ENCODE measurements at regions not wholly inside any gene's neighbourhood (a gene's known extent, or its start where the extent isn't known, plus 50 kb on each side); places are given as distances from the start of the nearest gene placed in this dataset.

- intact Hi-C loops (cut with micrococcal nuclease), result loop anchor here (1.0 to 10.0 kb wide), 5 partner anchors 8 to 1169 kb away; no protein-coding TSS in a partner anchor
- no peak for DNase-seq (ENCODE audit: low spot score)
- Mint-ChIP-seq H3K4me1 (ENCODE audit: low read depth) (peaks cover 63% of the 10 kb centered on the region), H3K9me3 (no peaks in the 10 kb centered on the region), H3K27me3 (ENCODE audit: low read depth) (peaks cover 44% of the 10 kb centered on the region), H3K36me3 (ENCODE audit: low read depth) (no peaks in the 10 kb centered on the region), H3K27ac (peak overlapping the region; percentile 94), H3K4me3 (ENCODE audit: low read depth) (no peak overlapping the region)
Measured at GRCh38 chr15:70493787-70494516, 269.4 kb downstream of the UACA start.

GRCh38 chr15:70493376-70493775 lies 270.0 kb downstream of the UACA start:
- Mint-ChIP-seq H3K27me3 (ENCODE audit: low read depth) (peaks cover 43% of the 10 kb centered on the region), H3K4me1 (ENCODE audit: low read depth) (peaks cover 66% of the 10 kb centered on the region), H3K27ac (peak overlapping the region; percentile 94), H3K36me3 (ENCODE audit: low read depth) (no peaks in the 10 kb centered on the region), H3K4me3 (ENCODE audit: low read depth) (no peak overlapping the region), H3K9me3 (no peaks in the 10 kb centered on the region)
- DNase-seq (ENCODE audit: low spot score), result no peak
- intact Hi-C loops (cut with micrococcal nuclease), result loop anchor here (2.0 to 10.0 kb wide), 4 partner anchors 41 to 1169 kb away; no protein-coding TSS in a partner anchor

DNA sequence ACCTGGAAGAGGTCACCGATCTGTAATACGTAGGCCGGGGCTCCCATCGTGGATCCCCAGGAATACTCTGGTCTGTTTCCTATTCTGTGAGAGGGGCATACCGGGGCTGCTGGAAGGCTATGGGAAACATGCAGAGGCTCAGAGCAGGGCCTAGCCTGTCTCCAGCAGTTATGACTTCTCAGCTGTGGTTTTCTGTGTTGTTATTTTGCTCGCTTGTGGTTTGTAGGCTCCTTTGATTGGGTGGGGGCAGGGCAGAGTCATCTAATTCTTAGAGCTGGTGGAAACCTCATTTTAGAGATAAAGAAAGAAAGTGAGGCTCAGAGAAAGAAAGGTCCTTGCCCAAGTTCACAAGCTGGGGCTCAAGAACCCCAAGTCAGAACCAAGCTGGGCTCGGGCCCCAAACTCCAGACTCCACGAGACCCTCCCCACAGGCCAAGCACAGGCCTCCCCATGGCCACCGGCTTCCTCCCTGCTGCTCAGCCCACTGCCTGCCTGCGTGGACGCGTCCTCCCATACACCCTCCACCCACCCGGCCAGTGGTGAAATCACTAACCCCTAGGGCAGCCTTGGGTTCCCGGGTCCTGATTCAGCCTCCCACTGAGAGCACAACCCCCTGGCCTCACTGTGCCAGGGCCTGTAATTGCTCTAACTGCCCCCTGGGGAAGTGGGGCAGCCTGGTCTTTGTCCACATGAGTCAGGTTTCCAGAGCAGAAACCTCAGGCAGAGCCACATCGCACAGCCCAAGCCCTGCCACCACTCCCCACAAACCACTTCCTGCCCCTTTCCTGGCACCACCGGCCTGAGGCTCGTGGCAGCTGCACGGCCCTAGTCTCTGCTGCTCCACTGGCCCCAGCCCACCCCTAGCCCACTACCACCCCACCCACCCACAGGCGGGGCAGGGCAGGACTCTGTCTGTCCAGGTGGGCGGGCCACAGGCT lies 270.8 kb downstream of the UACA start:
- intact Hi-C loops (cut with micrococcal nuclease), result loop anchor here (1.0 to 10.0 kb wide), 10 partner anchors 12 to 1168 kb away; no protein-coding TSS in a partner anchor
- Mint-ChIP-seq H3K36me3 (ENCODE audit: low read depth) (no peaks in the 10 kb centered on the region), H3K4me1 (ENCODE audit: low read depth) (peaks cover 71% of the 10 kb centered on the region), H3K27me3 (ENCODE audit: low read depth) (peaks cover 40% of the 10 kb centered on the region), H3K4me3 (ENCODE audit: low read depth) (peak overlapping the region; percentile 56), H3K27ac (peak overlapping the region; percentile 94), H3K9me3 (no peaks in the 10 kb centered on the region)
- DNase-seq (ENCODE audit: low spot score), result peak; percentile 85

DNA sequence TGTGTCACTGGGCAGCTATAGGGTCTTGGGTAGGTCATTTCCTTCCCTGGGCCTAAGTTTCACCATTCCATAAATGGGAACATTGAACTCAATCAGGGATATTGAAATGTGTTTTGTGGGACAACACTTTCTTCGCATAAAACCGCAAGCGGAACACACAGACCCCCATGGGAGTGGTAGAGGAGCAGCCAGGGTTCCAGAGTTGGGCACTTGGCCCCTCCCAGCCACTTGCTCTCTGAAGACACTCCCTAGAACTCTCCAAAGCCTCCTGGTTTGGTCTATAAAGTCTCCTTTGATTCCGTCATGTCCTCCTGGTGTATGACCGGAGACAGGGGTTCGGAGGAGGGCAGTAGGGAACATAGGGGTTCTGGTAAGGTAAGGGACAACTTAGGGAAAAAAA lies 271.7 kb downstream of the UACA start:
- H3K9me3 Mint-ChIP-seq, result no peaks in the 10 kb centered on the region
- peak overlapping the region; percentile 94 for H3K27ac Mint-ChIP-seq
- peaks cover 35% of the 10 kb centered on the region for H3K27me3 Mint-ChIP-seq (ENCODE audit: low read depth)
- intact Hi-C loops (cut with micrococcal nuclease), result loop anchor here (1.0 to 10.0 kb wide), 11 partner anchors 11 to 1167 kb away; no protein-coding TSS in a partner anchor
- peak overlapping the region; percentile 37 for H3K4me3 Mint-ChIP-seq (ENCODE audit: low read depth)
- peaks cover 77% of the 10 kb centered on the region for H3K4me1 Mint-ChIP-seq (ENCODE audit: low read depth)
- DNase-seq (ENCODE audit: low spot score), result no peak
- H3K36me3 Mint-ChIP-seq (ENCODE audit: low read depth), result no peaks in the 10 kb centered on the region

DNA sequence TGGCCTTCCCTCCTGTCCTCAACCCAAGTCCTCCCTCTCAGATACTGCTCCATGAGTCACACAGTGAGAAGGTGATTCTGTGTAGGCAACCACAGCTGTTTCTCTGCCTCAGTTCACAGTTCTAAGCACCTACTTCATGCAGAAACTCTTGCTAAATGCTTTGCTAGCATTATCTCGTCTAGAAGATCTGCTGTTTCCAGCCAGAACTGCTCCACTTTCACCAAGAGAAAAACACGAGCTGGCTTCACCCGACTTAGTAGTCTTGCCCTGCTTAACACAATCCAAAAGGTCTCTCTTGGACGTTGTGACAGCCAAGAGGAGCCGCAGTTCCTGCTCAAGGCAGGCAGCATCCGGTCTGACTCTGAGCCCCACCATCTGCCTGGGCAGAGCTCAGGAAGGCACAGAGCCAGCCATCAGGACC lies 272.1 kb downstream of the UACA start:
- Mint-ChIP-seq H3K4me3 (ENCODE audit: low read depth) (no peak overlapping the region), H3K27me3 (ENCODE audit: low read depth) (peaks cover 33% of the 10 kb centered on the region), H3K4me1 (ENCODE audit: low read depth) (peaks cover 78% of the 10 kb centered on the region), H3K9me3 (no peaks in the 10 kb centered on the region), H3K27ac (peak overlapping the region; percentile 40), H3K36me3 (ENCODE audit: low read depth) (no peaks in the 10 kb centered on the region)
- intact Hi-C loops (cut with micrococcal nuclease), result loop anchor here (1.0 to 10.0 kb wide), 2 partner anchors 14 to 1166 kb away; no protein-coding TSS in a partner anchor
- no peak for DNase-seq (ENCODE audit: low spot score)

- intact Hi-C loops (cut with micrococcal nuclease), result loop anchor here (1.0 to 10.0 kb wide), 2 partner anchors 15 to 1166 kb away; no protein-coding TSS in a partner anchor
Measured at GRCh38 chr15:70490838-70491155, 272.6 kb downstream of the UACA start.

GRCh38 chr15:70490148-70490837 lies 273.1 kb downstream of the UACA start:
- H3K27ac Mint-ChIP-seq, result no peak overlapping the region

More at GRCh38 chr15:70490838-70491155, 272.6 kb downstream of the UACA start:
- Mint-ChIP-seq H3K27me3 (ENCODE audit: low read depth) (peaks cover 31% of the 10 kb centered on the region), H3K36me3 (ENCODE audit: low read depth) (no peaks in the 10 kb centered on the region), H3K4me3 (ENCODE audit: low read depth) (no peak overlapping the region), H3K27ac (no peak overlapping the region), H3K9me3 (no peaks in the 10 kb centered on the region), H3K4me1 (ENCODE audit: low read depth) (peaks cover 80% of the 10 kb centered on the region)
- no peak for DNase-seq (ENCODE audit: low spot score)

DNA sequence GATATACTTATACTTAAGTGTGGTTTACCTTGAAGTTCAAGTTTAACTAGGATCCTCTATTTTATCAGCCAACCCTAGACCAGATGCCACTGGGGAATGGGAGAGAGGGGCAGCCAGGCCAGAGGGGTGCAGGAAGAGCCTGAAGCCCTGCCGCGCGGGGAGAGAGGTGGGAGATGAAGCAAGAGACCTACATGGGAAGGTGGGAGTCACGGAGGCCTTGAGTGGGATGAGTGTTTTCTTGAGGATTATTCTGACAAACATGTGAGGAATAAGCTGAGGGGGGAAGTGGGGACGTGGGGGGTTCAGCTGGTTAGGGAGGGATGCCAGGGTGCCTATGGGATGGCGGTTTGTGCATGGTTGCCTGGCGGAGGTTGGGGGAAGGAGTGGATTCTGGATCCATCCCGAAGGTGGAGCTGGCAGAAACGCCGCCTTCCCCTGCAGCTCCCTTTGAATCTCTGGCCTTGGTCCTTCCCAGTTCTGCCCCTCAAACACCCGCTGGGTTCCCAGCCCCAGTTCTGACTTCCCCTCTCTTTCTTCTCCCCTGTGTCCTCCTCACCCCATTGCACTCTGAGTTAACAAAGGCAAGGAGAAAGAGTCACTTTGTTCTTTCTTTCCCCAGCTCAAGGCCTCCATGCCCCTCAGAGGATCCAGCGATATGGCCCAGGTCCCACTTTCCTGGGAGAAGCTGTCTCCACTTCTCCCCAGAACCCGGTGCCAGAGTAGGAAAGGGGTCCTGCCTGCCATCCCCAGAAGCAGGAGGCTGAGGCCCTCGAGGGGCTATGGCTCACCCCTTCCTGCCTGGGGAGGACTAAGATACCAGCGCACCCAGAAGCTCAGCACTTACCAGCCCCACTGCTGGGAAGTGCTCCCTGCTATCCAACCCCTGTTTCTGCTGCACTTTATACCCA lies 274.2 kb downstream of the UACA start:
- no peak overlapping the region for H3K27ac Mint-ChIP-seq
- no peaks in the 10 kb centered on the region for H3K9me3 Mint-ChIP-seq
- H3K36me3 Mint-ChIP-seq (ENCODE audit: low read depth), result no peaks in the 10 kb centered on the region
- H3K4me1 Mint-ChIP-seq (ENCODE audit: low read depth), result peaks cover 77% of the 10 kb centered on the region
- intact Hi-C loops (cut with micrococcal nuclease), result loop anchor here (1.0 kb wide), 1 partner anchor 9 kb away; no protein-coding TSS in a partner anchor
- no peak overlapping the region for H3K4me3 Mint-ChIP-seq (ENCODE audit: low read depth)
- peaks cover 34% of the 10 kb centered on the region for H3K27me3 Mint-ChIP-seq (ENCODE audit: low read depth)
- no peak for DNase-seq (ENCODE audit: low spot score)

More at GRCh38 chr15:70490148-70490837, 273.1 kb downstream of the UACA start:
- H3K4me3 Mint-ChIP-seq (ENCODE audit: low read depth), result no peak overlapping the region
- no peaks in the 10 kb centered on the region for H3K36me3 Mint-ChIP-seq (ENCODE audit: low read depth)
- no peaks in the 10 kb centered on the region for H3K9me3 Mint-ChIP-seq
- intact Hi-C loops (cut with micrococcal nuclease), result loop anchor here (10.0 kb wide), 1 partner anchor 1165 kb away; no protein-coding TSS in a partner anchor
- H3K27me3 Mint-ChIP-seq (ENCODE audit: low read depth), result peaks cover 30% of the 10 kb centered on the region
- no peak for DNase-seq (ENCODE audit: low spot score)
- peaks cover 84% of the 10 kb centered on the region for H3K4me1 Mint-ChIP-seq (ENCODE audit: low read depth)

DNA sequence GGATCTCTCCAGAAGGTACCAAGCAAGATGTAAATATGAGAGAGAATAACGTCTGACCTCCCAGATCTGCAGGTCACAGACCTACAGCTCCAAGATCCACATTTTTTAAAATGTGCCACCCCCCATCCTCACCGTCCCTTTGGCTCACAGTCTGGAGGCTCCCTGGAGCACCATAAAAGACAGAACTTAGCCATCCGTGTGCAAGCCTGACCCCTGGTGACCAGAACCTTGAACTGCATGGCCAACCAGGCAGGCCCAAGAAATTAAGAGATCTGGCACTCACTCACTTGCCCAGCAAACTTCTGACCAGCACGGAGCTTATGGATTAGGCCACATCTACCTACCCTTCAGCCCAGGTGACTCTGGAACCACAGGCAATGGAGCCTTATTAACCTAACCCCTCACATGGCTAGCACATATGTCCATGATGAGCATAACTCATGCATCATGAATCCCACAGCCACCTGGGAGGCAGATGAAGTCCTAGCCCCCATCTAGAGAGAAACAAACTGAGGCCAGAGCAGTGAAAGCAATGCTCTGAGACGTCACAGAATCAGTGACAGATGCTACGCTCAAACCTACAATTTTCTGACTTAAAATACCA lies 275.3 kb downstream of the UACA start:
- intact Hi-C loops (cut with micrococcal nuclease), result loop anchor here (1.0 kb wide), 1 partner anchor 8 kb away; no protein-coding TSS in a partner anchor
- H3K27ac Mint-ChIP-seq, result no peak overlapping the region
- H3K4me1 Mint-ChIP-seq (ENCODE audit: low read depth), result peaks cover 68% of the 10 kb centered on the region
- H3K9me3 Mint-ChIP-seq, result no peaks in the 10 kb centered on the region
- no peaks in the 10 kb centered on the region for H3K36me3 Mint-ChIP-seq (ENCODE audit: low read depth)
- H3K4me3 Mint-ChIP-seq (ENCODE audit: low read depth), result no peak overlapping the region
- peaks cover 41% of the 10 kb centered on the region for H3K27me3 Mint-ChIP-seq (ENCODE audit: low read depth)
- DNase-seq (ENCODE audit: low spot score), result peak; percentile 65

GRCh38 chr15:70487387-70487740 lies 276.0 kb downstream of the UACA start:
- intact Hi-C loops (cut with micrococcal nuclease), result loop anchor here (2.0 kb wide), 5 partner anchors 17 to 913 kb away; no protein-coding TSS in a partner anchor
- DNase-seq (ENCODE audit: low spot score), result no peak
- Mint-ChIP-seq H3K27ac (no peak overlapping the region), H3K27me3 (ENCODE audit: low read depth) (peaks cover 49% of the 10 kb centered on the region), H3K4me3 (ENCODE audit: low read depth) (no peak overlapping the region), H3K9me3 (no peaks in the 10 kb centered on the region), H3K4me1 (ENCODE audit: low read depth) (peaks cover 65% of the 10 kb centered on the region), H3K36me3 (ENCODE audit: low read depth) (no peaks in the 10 kb centered on the region)

Data from activated T-helper 2 cell treated with anti-CD3 and anti-CD28 coated beads, Interferon-gamma antibody, Interleukin-2, Interleukin-4, amounts not matched to agents 10 μg/mL and 5 μg/mL and 100 μg/mL, durations not matched to agents 14 hours and 24 hours and 36 hours (primary cell).